ENCODE measurements at regions not wholly inside any gene's neighbourhood (a gene's known extent, or its start where the extent isn't known, plus 50 kb on each side); places are given as distances from the start of the nearest gene placed in this dataset.

DNA sequence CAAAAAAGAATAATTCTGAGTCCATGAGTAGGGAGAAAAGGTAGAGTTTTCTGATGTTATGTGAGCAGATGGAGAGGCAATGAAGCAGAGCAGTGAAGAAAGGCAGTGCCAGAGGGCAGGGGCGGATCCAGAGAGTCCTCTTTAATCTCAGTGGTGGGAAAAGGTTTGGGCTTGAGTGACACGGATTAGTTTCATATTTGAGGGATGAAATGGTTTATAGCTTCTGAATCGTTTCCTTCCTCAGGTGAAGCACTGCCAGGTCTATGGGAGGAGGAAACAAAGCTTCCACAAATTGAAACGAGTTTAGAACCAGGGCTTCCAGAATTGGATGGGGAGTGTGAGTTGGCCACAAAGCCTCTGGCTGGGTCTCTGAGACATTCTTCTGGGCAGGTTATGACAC is 517.0 kb upstream of the PAPPA start:
- TF ChIP-seq, protein P1, sequence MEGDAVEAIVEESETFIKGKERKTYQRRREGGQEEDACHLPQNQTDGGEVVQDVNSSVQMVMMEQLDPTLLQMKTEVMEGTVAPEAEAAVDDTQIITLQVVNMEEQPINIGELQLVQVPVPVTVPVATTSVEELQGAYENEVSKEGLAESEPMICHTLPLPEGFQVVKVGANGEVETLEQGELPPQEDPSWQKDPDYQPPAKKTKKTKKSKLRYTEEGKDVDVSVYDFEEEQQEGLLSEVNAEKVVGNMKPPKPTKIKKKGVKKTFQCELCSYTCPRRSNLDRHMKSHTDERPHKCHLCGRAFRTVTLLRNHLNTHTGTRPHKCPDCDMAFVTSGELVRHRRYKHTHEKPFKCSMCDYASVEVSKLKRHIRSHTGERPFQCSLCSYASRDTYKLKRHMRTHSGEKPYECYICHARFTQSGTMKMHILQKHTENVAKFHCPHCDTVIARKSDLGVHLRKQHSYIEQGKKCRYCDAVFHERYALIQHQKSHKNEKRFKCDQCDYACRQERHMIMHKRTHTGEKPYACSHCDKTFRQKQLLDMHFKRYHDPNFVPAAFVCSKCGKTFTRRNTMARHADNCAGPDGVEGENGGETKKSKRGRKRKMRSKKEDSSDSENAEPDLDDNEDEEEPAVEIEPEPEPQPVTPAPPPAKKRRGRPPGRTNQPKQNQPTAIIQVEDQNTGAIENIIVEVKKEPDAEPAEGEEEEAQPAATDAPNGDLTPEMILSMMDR (IDR thresholded peaks at IDR 0.05; ENCODE audit: borderline replicate concordance, extremely low read depth, low read length, poor library complexity, severe bottlenecking): no peak
- TF ChIP-seq EZH2 (IDR thresholded peaks at IDR 0.05; ENCODE audit: borderline replicate concordance, low read depth, low read length, severe bottlenecking): no peak

Measured in DND-41 (cell line).